DND-41 (cell line): ENCODE measurements at regions not wholly inside any gene's neighbourhood (a gene's known extent, or its start where the extent isn't known, plus 50 kb on each side); places are given as distances from the start of the nearest gene placed in this dataset.

Experiments
- ATAC-seq: fragments of 200-7000 bp; cut with Tn5 transposase; 3 replicates; pipeline ENCODE4 v1.9.1; 2021; ENCODE audit warnings: low read depth; ENCODE audit not compliant: insufficient read depth
- DNase-seq: peaks from one replicate; pipeline ENCODE4 v3.0.0-alpha.2; 2020
- H2AFZ ChIP-seq: 2 replicates; pipeline ENCODE4 v1.6.0; 2012; ENCODE audit warnings: low read depth, low read length
- H3K27ac ChIP-seq: 2 replicates; pipeline ENCODE4 v1.5.1; 2012; ENCODE audit warnings: low read length, inconsistent platforms
- H3K27me3 ChIP-seq: fragments of 200-600 bp; sonication (generic); 2 replicates; pipeline ENCODE4 v1.6.0; 2012; ENCODE audit warnings: low read length, mild to moderate bottlenecking, inconsistent platforms; ENCODE audit not compliant: insufficient read depth, poor library complexity
- H3K36me3 ChIP-seq: 2 replicates; pipeline ENCODE4 v1.5.1; 2012; ENCODE audit warnings: low read length, inconsistent platforms; ENCODE audit not compliant: insufficient read depth
- H3K4me1 ChIP-seq: 2 replicates; pipeline ENCODE4 v1.5.1; 2012; ENCODE audit warnings: mild to moderate bottlenecking, low read length; ENCODE audit not compliant: insufficient read depth
- H3K4me2 ChIP-seq: 2 replicates; pipeline ENCODE4 v1.6.0; 2012; ENCODE audit warnings: mild to moderate bottlenecking, moderate library complexity, low read length, inconsistent platforms; ENCODE audit not compliant: insufficient read depth
- H3K4me3 ChIP-seq, 2 experiments: fragments of 200-600 bp in 1 of 2; shearing (Covaris generic) in 1 of 2; 2 replicates each; pipeline ENCODE4 v1.5.1; 2012 to 2016; ENCODE audit warnings: inconsistent platforms in 2 of 2, low read length in 2 of 2, mild to moderate bottlenecking in 2 of 2, low read depth in 1 of 2, moderate library complexity in 1 of 2
- H3K79me2 ChIP-seq: 2 replicates; pipeline ENCODE4 v1.6.0; 2012; ENCODE audit warnings: low read length, inconsistent platforms; ENCODE audit not compliant: insufficient read depth
- H3K9ac ChIP-seq: 2 replicates; pipeline ENCODE4 v1.6.0; 2012; ENCODE audit warnings: low read depth, mild to moderate bottlenecking, inconsistent platforms, low read length, moderate library complexity
- H3K9me3 ChIP-seq: 2 replicates; pipeline ENCODE4 v1.5.1; 2012; ENCODE audit warnings: low read length, moderate library complexity, mild to moderate bottlenecking, inconsistent platforms; ENCODE audit not compliant: insufficient read depth, severe bottlenecking
- H4K20me1 ChIP-seq: 2 replicates; pipeline ENCODE4 v1.6.0; 2012; ENCODE audit warnings: low read length; ENCODE audit not compliant: insufficient read depth
- EZH2 ChIP-seq: IDR thresholded peaks from 3 replicates; pipeline ENCODE4 v1.6.1; 2012; ENCODE audit warnings: borderline replicate concordance, low read depth, mild to moderate bottlenecking, moderate library complexity, low read length, inconsistent platforms; ENCODE audit not compliant: severe bottlenecking
- TF ChIP-seq, protein P1 (sequence below): IDR thresholded peaks from 2 replicates; pipeline ENCODE4 v1.5.1; 2012; ENCODE audit warnings: borderline replicate concordance, low read length, moderate library complexity, mild to moderate bottlenecking; ENCODE audit not compliant: poor library complexity, severe bottlenecking; ENCODE audit errors: extremely low read depth

DNA sequence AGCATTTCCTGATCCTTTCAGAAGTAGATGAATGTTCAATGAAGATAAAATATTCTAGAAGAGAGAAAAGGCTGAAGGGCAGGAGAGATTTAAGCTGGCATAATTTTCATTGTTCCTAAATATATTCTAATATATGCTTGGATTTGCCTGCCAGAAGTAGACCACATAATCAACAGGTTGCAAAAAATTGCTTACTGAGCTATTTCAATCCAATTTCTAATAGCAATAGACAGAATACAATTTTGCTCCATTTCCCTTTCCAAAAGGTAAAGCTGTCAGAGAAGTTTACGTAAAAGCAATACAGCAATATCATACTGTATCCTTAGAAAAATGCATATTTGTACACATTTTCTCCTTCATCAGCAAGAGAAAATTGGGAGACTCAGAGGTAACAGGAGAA is 237.3 kb downstream of the PMP22 start:
- H4K20me1 ChIP-seq: no peaks in the 10 kb centered on the region
- no peaks in the 10 kb centered on the region for H3K36me3 ChIP-seq
- H3K27me3 ChIP-seq: no peaks in the 10 kb centered on the region
- ATAC-seq: no peak
- TF ChIP-seq EZH2: no peak
- TF ChIP-seq, protein P1, sequence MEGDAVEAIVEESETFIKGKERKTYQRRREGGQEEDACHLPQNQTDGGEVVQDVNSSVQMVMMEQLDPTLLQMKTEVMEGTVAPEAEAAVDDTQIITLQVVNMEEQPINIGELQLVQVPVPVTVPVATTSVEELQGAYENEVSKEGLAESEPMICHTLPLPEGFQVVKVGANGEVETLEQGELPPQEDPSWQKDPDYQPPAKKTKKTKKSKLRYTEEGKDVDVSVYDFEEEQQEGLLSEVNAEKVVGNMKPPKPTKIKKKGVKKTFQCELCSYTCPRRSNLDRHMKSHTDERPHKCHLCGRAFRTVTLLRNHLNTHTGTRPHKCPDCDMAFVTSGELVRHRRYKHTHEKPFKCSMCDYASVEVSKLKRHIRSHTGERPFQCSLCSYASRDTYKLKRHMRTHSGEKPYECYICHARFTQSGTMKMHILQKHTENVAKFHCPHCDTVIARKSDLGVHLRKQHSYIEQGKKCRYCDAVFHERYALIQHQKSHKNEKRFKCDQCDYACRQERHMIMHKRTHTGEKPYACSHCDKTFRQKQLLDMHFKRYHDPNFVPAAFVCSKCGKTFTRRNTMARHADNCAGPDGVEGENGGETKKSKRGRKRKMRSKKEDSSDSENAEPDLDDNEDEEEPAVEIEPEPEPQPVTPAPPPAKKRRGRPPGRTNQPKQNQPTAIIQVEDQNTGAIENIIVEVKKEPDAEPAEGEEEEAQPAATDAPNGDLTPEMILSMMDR: no peak
- H3K9ac ChIP-seq: no peak overlapping the region
- H3K4me1 ChIP-seq: no peaks in the 10 kb centered on the region
- no peak overlapping the region for H3K4me3 ChIP-seq
- H2AFZ ChIP-seq: no peak overlapping the region
- H3K27ac ChIP-seq: no peak overlapping the region
- H3K79me2 ChIP-seq: no peaks in the 10 kb centered on the region
- no peak overlapping the region for H3K4me2 ChIP-seq
- no peak for DNase-seq
- H3K9me3 ChIP-seq: no peaks in the 10 kb centered on the region

DNA sequence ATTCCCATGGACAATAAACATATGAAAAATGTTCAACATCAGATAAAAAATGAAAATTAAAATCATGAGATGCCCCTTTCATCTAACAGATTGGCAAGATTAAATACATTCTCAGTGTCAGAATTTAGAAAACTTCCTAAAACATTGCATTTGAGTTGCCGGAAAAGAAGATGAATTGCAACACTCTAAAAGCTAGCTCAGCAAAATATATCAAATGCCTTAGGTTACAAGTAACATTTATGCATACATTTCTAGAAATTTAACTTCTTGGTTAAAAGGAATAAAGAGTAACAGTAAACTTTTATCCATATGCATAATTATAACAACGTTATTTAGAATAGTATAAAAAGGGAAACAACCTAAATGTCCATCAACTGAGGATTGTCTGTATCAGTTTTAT is 239.0 kb downstream of the PMP22 start:
- H3K4me2 ChIP-seq: no peak overlapping the region

DNA sequence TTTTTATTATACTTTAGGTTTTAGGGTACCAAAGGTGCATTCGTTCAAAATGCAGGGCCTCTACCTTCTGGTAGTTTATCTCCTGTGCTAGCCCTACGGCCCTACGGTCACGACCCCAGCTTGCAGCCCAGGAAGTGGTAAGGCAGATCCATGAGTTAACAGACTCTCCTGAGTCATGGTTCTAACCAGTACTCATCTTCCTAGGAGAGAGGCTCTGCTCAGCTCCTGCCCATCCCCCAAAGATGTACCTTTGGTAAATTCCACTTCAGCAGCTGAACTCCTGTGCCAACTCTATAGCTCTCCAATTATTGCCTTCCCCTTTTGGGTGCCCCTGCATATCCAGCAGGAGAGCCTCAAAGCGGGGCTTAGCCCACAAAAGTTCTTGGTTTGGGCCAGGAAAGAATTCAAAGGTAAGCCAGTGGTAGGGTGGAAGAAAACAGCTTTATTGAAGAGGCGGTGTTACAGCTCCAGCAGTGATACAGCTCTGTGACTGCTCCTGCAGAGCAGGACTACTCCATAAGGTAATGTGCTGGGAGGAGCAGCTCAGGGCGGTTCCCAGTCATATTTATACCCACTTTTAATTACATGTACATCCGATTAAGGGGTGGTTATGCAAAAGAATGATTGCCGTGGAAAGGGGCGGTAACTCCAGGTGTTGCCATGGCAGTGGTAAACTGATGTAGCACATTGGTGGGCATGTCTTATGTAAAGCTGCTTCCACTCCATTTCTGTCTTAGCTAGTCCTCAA is 241.4 kb downstream of the PMP22 start:
- Histone ChIP-seq H2AFZ (no peak overlapping the region), H3K9me3 (no peaks in the 10 kb centered on the region)

More for the DNA sequence above, 239.0 kb downstream of the PMP22 start:
- Histone ChIP-seq H3K9me3 (no peaks in the 10 kb centered on the region), H3K27ac (no peak overlapping the region), H3K79me2 (no peaks in the 10 kb centered on the region), H4K20me1 (no peaks in the 10 kb centered on the region), H2AFZ (no peak overlapping the region), H3K36me3 (no peaks in the 10 kb centered on the region), H3K4me3 (no peak overlapping the region), H3K27me3 (no peaks in the 10 kb centered on the region), H3K9ac (no peak overlapping the region), H3K4me1 (no peaks in the 10 kb centered on the region)
- ATAC-seq: no peak
- DNase-seq: no peak
- TF ChIP-seq, protein P1: no peak
- TF ChIP-seq EZH2: no peak

More for the DNA sequence above, 241.4 kb downstream of the PMP22 start:
- no peak for ATAC-seq
- Histone ChIP-seq H3K4me2 (no peak overlapping the region), H3K27me3 (no peaks in the 10 kb centered on the region), H3K79me2 (no peaks in the 10 kb centered on the region), H4K20me1 (no peaks in the 10 kb centered on the region), H3K4me3 (no peak overlapping the region), H3K9ac (no peak overlapping the region), H3K4me1 (no peaks in the 10 kb centered on the region), H3K27ac (no peak overlapping the region), H3K36me3 (no peaks in the 10 kb centered on the region)
- no peak for DNase-seq
- TF ChIP-seq, protein P1: no peak
- no peak for TF ChIP-seq EZH2
